IMR-90 (cell line): ENCODE measurements at regions not wholly inside any gene's neighbourhood (a gene's known extent, or its start where the extent isn't known, plus 50 kb on each side); places are given as distances from the start of the nearest gene placed in this dataset.

Experiments used
- ATAC-seq: fragments of 200-7000 bp; cut with Tn5 transposase; 2 replicates; pipeline ENCODE4 v1.9.1; 2020; ENCODE audit warnings: low read depth, mild to moderate bottlenecking, moderate library complexity
- BruUV-seq: library from RNA; stranded (reverse); fragments of 400-500 nt; replicated peaks from 2 replicates; lab custom pipeline; 2021; lab: Mats Ljungman, UMichigan
- CTCF ChIA-PET: fragments of 300-600 bp; formaldehyde crosslinking; extraction: SDS; loops from one replicate; lab custom pipeline; 2021; ENCODE audit warnings: antibody characterized with exemption; lab: Yijun Ruan, JAX
- POLR2A ChIA-PET: fragments of 300-600 bp; sonication (Branson Sonifier 250); formaldehyde crosslinking; loops from one replicate; lab custom pipeline; 2022; ENCODE audit warnings: antibody characterized with exemption; ENCODE audit not compliant: unreplicated experiment; lab: Charles Lee
- DNase-seq: peaks from one replicate; pipeline ENCODE4 v3.0.0; 2013
- H2AFZ ChIP-seq: replicated peaks from 2 replicates; pipeline ENCODE3; 2013; ENCODE audit warnings: low read length, mild to moderate bottlenecking; ENCODE audit not compliant: poor library complexity
- H2AK5ac ChIP-seq: 2 replicates; pipeline ENCODE4 v1.6.1; 2013; ENCODE audit warnings: low read depth, low read length, inconsistent platforms
- H2AK9ac ChIP-seq: replicated peaks from 2 replicates; pipeline ENCODE3; 2013; ENCODE audit warnings: mild to moderate bottlenecking, low read depth, low read length, moderate library complexity; ENCODE audit not compliant: poor library complexity
- H2BK120ac ChIP-seq: 2 replicates; pipeline ENCODE4 v1.6.1; 2013; ENCODE audit warnings: low read depth, low read length, inconsistent platforms
- H2BK15ac ChIP-seq: 3 replicates; pipeline ENCODE4 v1.6.1; 2013; ENCODE audit warnings: low read depth, low read length, inconsistent platforms
- H2BK20ac ChIP-seq: 2 replicates; pipeline ENCODE4 v1.6.1; 2013; ENCODE audit warnings: low read depth, mild to moderate bottlenecking, inconsistent platforms, low read length, moderate library complexity
- H2BK5ac ChIP-seq: 2 replicates; pipeline ENCODE4 v1.6.1; 2013; ENCODE audit warnings: mild to moderate bottlenecking, low read depth, low read length, inconsistent platforms; ENCODE audit not compliant: poor library complexity, severe bottlenecking
- H3K14ac ChIP-seq: replicated peaks from 2 replicates; pipeline ENCODE4 v1.6.1; 2013; ENCODE audit warnings: low read depth, low read length, inconsistent platforms
- H3K18ac ChIP-seq: 2 replicates; pipeline ENCODE4 v1.6.1; 2013; ENCODE audit warnings: low read depth, low read length, control low read depth
- H3K23ac ChIP-seq: 2 replicates; pipeline ENCODE4 v1.6.1; 2013; ENCODE audit warnings: low read depth, low read length, inconsistent platforms
- H3K27ac ChIP-seq: 2 replicates; pipeline ENCODE4 v1.5.1; 2013; ENCODE audit warnings: mild to moderate bottlenecking, control low read depth, low read length; ENCODE audit not compliant: insufficient read depth
- H3K27me3 ChIP-seq: 2 replicates; pipeline ENCODE4 v1.6.1; 2013; ENCODE audit warnings: low read length; ENCODE audit not compliant: control insufficient read depth, insufficient read depth
- H3K36me3 ChIP-seq: 2 replicates; pipeline ENCODE4 v1.6.1; 2013; ENCODE audit warnings: low read length, mixed read lengths; ENCODE audit not compliant: control insufficient read depth, insufficient read depth
- H3K4ac ChIP-seq: 2 replicates; pipeline ENCODE4 v1.6.1; 2013; ENCODE audit warnings: low read depth, low read length, inconsistent platforms
- H3K4me1 ChIP-seq: 2 replicates; pipeline ENCODE4 v1.6.1; 2013; ENCODE audit warnings: low read length, mixed read lengths; ENCODE audit not compliant: control insufficient read depth, insufficient read depth
- H3K4me2 ChIP-seq: 2 replicates; pipeline ENCODE4 v1.6.1; 2013; ENCODE audit warnings: low read depth, mild to moderate bottlenecking, control low read depth, low read length, moderate library complexity
- H3K4me3 ChIP-seq: 2 replicates; pipeline ENCODE4 v1.5.1; 2013; ENCODE audit warnings: low read depth, mild to moderate bottlenecking, control low read depth, low read length, moderate library complexity; ENCODE audit not compliant: insufficient read depth
- H3K56ac ChIP-seq: 2 replicates; pipeline ENCODE4 v1.6.1; 2013; ENCODE audit warnings: low read length, inconsistent platforms; ENCODE audit not compliant: insufficient read depth; ENCODE audit errors: extremely low read depth
- H3K79me1 ChIP-seq, 2 experiments: 2 replicates each; pipeline ENCODE4 v1.6.1; 2013; ENCODE audit warnings: low read length in 2 of 2, inconsistent platforms in 1 of 2, low read depth in 1 of 2
- H3K9ac ChIP-seq: 2 replicates; pipeline ENCODE4 v1.6.1; 2013; ENCODE audit warnings: low read depth, low read length, control low read depth
- H3K9me1 ChIP-seq: 2 replicates; pipeline ENCODE4 v1.6.1; 2013; ENCODE audit warnings: low read length, inconsistent platforms; ENCODE audit not compliant: insufficient read depth
- H3K9me3 ChIP-seq: 2 replicates; pipeline ENCODE4 v1.6.1; 2013; ENCODE audit warnings: low read length; ENCODE audit not compliant: control insufficient read depth, insufficient read depth
- H4K20me1 ChIP-seq: 2 replicates; pipeline ENCODE4 v1.6.1; 2013; ENCODE audit warnings: low read length, inconsistent platforms; ENCODE audit not compliant: insufficient read depth
- H4K5ac ChIP-seq: 2 replicates; pipeline ENCODE4 v1.6.1; 2013; ENCODE audit warnings: mild to moderate bottlenecking, low read depth, low read length, control low read depth
- H4K8ac ChIP-seq, 2 experiments: 2 replicates each; pipeline ENCODE4 v1.6.1; 2013; ENCODE audit warnings: low read depth in 2 of 2, low read length in 2 of 2, control low read depth in 1 of 2, inconsistent platforms in 1 of 2
- H4K91ac ChIP-seq: 2 replicates; pipeline ENCODE4 v1.6.1; 2013; ENCODE audit warnings: low read depth, low read length, inconsistent platforms; ENCODE audit not compliant: insufficient read depth
- CHD1 ChIP-seq: IDR thresholded peaks from 2 replicates; pipeline ENCODE4 v1.6.1; 2012; ENCODE audit warnings: low read depth, low read length, improper control_type of control experiment
- CTCF ChIP-seq: conservative IDR thresholded peaks from 2 replicates; pipeline ENCODE4 v1.5.1; 2012; ENCODE audit warnings: mild to moderate bottlenecking, low read depth, low read length, improper control_type of control experiment
- RAD21 ChIP-seq: IDR thresholded peaks from 2 replicates; pipeline ENCODE4 v1.6.1; 2012; ENCODE audit warnings: low read length, improper control_type of control experiment
- RCOR1 ChIP-seq: IDR thresholded peaks from 2 replicates; pipeline ENCODE4 v1.6.1; 2012; ENCODE audit warnings: mild to moderate bottlenecking, low read length, improper control_type of control experiment; ENCODE audit not compliant: insufficient replicate concordance
- RFX5 ChIP-seq: IDR thresholded peaks from 2 replicates; pipeline ENCODE4 v1.8.0; 2012; ENCODE audit warnings: low read depth, mild to moderate bottlenecking, low read length, moderate library complexity
- SMC3 ChIP-seq: fragments of 150-350 bp; IDR thresholded peaks from 2 replicates; pipeline ENCODE4 v1.6.1; 2016; ENCODE audit warnings: low read depth, mild to moderate bottlenecking, antibody characterized with exemption, low read length, moderate library complexity
- WGBS, 2 experiments: methylation state at CpG; one replicate each; pipeline versions ENCODE4 v1.1.5 to v1.1.7; 2013; ENCODE audit warnings: missing lambda C conversion rate in 2 of 2; ENCODE audit not compliant: insufficient read length in 1 of 2; ENCODE audit errors: extremely low coverage in 2 of 2; 5-methylcytosine and 5-hydroxymethylcytosine counted together
- dilution Hi-C: fragments of 300-500 bp; cut with HindIII; formaldehyde crosslinking; loops from one replicate; pipeline ENCODE4 v1.14.3; 2018; ENCODE audit warnings: low sequenced_read_pairs; ENCODE audit not compliant: unreplicated experiment
- in situ Hi-C: fragments of 300-500 bp; cut with MboI; formaldehyde crosslinking; loops from 3 replicates; pipeline ENCODE4 v1.14.3; 2019; ENCODE audit warnings: low sequenced_read_pairs, inconsistent platforms, mixed read lengths
- intact Hi-C: fragments of 100-400 bp; cut with micrococcal nuclease; formaldehyde crosslinking; loops from 2 replicates; pipeline ENCODE4 v1.10.0; 2022

DNA sequence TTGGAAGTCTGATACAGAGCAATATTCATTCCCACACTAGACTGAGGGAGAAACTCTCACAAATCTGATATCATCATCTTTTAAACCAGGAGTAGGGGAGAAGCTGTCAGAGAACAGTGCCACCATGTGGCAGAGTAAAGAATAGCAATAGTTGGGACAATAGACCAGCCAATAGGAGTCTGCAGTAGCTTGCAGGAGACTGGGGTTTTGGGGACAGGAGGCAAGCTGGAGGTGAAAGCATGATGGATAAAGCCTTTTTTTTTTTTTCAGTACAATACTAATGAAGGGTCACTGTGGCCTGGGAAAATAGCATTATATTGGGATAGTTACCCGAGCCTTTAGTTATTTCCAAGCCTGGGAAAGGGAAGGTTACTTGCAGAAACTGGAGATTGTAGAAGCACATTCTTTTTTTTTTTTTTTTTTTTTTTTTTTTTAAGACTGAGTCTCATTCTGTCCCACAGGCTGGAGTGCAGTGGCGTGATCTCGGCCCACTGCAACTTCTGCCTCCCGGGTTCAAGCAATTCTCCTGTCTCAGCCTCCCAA lies 120.7 kb downstream of the S1PR1 start:
- no peak overlapping the region for H2BK20ac ChIP-seq
- intact Hi-C loops = loop anchor here (1.0 kb wide), 2 partner anchors 48 to 436 kb away; no protein-coding TSS in a partner anchor
- no peak overlapping the region for H3K27ac ChIP-seq
- peaks cover 11% of the 10 kb centered on the region for H3K27me3 ChIP-seq
- no peak overlapping the region for H3K4ac ChIP-seq
- no peak overlapping the region for H3K23ac ChIP-seq
- no peaks in the 10 kb centered on the region for H3K9me3 ChIP-seq
- H3K56ac ChIP-seq = no peak overlapping the region
- no peaks in the 10 kb centered on the region for H3K36me3 ChIP-seq
- H3K4me3 ChIP-seq = no peak overlapping the region
- no peaks in the 10 kb centered on the region for H3K9me1 ChIP-seq
- no peaks in the 10 kb centered on the region for H3K4me1 ChIP-seq
- no peak overlapping the region for H3K14ac ChIP-seq
- in situ Hi-C loops = no loop called here
- POLR2A ChIA-PET = interaction anchor here (0.6 to 0.7 kb wide), 2 partner anchors 13 to 49 kb away, joined by 3 to 4 read pairs; no protein-coding TSS in a partner anchor
- ATAC-seq (peak; percentile 100), DNase-seq (peak; percentile 80)
- no peak overlapping the region for H3K18ac ChIP-seq
- H2AK5ac ChIP-seq = no peak overlapping the region
- dilution Hi-C loops = no loop called here
- H4K8ac ChIP-seq = no peak overlapping the region
- no CpG with 5 or more reads among the region's 4 CpGs for WGBS, 2 experiments
- no peaks in the 10 kb centered on the region for H3K79me1 ChIP-seq
- no peak overlapping the region for H4K5ac ChIP-seq
- H2BK120ac ChIP-seq = no peak overlapping the region
- no peak overlapping the region for H3K9ac ChIP-seq
- TF ChIP-seq RCOR1 (no peak), SMC3 (peak; percentile 53), RFX5 (no peak), CTCF (peak; percentile 79), RAD21 (peak; percentile 66), CHD1 (no peak)
- no TSS peak for BruUV-seq
- no peak overlapping the region for H2BK15ac ChIP-seq
- H3K4me2 ChIP-seq = no peak overlapping the region
- H2AFZ ChIP-seq = no peak overlapping the region
- no peak overlapping the region for H2AK9ac ChIP-seq
- no peaks in the 10 kb centered on the region for H4K20me1 ChIP-seq
- CTCF ChIA-PET = interaction anchor here (0.5 to 2.7 kb wide), 11 partner anchors 9 to 1377 kb away, joined by 3 to 28 read pairs (median 4); no protein-coding TSS in a partner anchor
- H4K91ac ChIP-seq = no peak overlapping the region
- H2BK5ac ChIP-seq = no peak overlapping the region
